HuH-7.5 (cell line): ENCODE measurements at regions not wholly inside any gene's neighbourhood (a gene's known extent, or its start where the extent isn't known, plus 50 kb on each side); places are given as distances from the start of the nearest gene placed in this dataset.

Source experiments
- DNase-seq: peaks from one replicate; pipeline ENCODE4 v3.0.0; 2011; ENCODE audit warnings: low spot score

DNA sequence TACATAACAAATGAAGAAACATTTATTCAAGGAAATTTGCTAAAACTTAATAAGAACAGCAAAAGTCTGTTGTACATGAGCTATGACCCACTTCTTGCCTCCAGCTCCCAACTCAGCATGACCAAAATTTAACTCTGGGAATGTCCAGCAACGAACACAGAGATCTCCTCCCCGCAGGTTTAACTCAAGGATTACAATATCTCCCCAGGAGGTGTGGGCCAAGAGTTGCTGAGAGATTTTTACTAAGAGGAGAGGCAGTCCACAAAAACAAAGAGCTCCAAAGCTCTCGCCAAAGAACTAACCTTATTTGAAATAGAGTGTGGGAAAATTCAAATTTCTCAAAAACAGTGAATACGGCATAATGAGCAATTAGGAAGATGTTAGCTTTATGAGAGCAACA is 318.5 kb downstream of the GRB14 start:
- DNase-seq: no peak

DNA sequence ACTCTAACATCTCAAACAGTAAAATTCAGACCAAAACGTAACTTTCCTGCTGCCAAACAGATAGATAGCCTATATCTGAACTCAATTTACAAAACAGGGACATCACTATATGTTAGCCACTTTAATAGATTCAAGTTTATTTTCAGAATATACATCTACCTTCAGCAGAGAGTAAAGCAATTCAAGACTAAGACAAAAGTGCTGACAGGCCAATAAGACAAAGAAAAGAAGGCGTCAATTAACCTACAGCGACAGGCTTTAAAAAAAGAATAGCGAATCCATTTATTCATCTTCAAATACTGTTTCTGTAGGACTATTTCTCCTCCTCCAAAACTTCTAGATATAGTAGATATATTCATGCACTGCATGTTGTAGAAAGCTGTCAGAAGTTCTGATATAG is 333.0 kb downstream of the GRB14 start:
- DNase-seq: no peak

DNA sequence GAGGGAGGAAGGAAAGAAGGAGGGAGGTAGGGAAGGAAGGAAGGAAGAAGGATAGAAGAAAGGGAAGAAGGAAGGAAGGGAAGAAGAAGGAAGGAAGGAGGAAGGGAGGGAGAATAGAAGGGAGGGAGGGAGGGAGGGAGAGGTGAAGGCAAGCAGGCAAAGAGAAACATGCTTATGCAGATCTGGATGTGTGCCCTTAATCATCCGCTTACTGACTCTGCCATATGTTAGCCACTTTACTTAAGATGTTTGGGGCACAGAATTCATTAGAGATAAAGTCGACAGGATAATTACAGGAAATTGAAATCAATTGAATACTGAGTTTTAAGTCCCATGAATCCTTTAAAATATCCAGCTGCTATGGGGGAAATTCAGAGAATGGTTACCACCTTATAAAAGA is 334.2 kb downstream of the GRB14 start:
- no peak for DNase-seq

GRCh38 chr2:164285576-164285975 is 335.7 kb downstream of the GRB14 start:
- DNase-seq: no peak

- no peak for DNase-seq
These were observed 339.4 kb downstream of the GRB14 start for GRCh38 chr2:164281896-164282295.

DNA sequence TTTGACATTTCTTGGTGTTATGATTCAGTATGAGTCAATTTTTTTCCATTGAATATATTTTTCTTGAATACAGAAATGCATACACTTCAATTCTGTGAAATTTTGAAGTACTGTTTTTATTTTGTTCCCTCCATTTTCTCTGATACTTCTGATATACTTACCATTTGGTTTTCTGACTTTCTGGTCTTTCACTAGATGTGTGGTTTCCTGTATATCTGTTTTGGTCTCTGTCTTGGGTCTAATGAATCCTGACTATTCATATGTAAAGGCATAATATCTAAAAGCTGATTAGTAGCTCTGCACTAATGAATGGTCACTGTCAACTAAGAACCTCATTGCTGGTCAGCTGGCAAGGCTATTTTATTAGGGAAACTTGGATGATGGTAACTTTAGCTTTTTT is 345.6 kb downstream of the GRB14 start:
- DNase-seq: no peak

GRCh38 chr2:164260506-164260905 is 360.8 kb downstream of the GRB14 start:
- no peak for DNase-seq

DNA sequence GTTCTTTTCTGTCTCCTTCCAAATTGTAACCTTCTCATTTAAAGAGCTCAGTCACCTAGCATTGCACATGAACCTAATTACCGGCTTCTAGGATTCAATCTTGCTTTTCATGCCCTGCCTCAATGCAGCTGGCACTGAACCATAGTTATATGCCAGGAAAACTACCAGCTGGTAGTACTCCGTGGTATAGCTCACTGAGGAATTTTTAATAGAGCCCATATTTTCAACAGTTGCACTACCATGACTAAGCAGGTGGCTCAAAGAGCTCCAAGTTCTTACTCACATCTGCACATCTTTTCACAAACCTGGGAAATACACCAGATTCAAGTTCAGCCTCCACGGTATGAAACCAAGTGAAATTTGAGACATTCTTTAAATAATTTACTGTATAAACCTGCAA is 363.5 kb downstream of the GRB14 start:
- no peak for DNase-seq

DNA sequence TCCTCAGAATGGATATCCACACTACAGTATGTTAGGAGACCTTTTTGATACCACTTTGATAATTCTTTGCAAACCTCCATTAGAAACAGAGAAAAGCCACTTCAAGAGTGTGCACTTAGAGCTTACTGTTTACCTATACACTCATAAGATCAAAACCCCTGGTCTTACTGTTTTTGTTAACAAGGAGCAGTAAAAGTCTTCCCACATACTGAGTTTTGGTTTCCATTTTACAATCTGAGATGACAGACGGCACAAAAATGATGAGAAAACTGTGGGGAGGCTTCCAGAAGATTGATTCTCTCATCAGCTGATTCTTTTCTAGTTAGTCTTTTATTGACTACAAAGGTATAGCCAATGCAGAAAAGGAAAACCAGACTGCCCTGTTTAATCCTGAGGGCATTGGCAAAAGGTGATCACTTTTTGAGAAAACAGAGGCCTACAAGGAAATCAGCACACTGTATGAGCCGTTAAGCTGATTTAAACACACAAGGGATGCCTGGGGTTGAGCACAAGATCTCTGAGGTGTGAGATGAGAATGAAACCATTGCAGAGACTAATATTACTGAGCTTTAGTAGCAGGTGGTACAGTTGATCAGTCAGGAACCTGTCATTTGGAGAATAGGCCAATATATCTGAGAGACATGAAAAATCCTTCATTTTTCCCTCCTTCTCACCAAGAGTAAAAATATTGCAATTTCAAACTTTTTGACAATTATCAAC is 368.6 kb downstream of the GRB14 start:
- DNase-seq: no peak

GRCh38 chr2:164243315-164243714 is 378.0 kb downstream of the GRB14 start:
- DNase-seq: no peak

DNA sequence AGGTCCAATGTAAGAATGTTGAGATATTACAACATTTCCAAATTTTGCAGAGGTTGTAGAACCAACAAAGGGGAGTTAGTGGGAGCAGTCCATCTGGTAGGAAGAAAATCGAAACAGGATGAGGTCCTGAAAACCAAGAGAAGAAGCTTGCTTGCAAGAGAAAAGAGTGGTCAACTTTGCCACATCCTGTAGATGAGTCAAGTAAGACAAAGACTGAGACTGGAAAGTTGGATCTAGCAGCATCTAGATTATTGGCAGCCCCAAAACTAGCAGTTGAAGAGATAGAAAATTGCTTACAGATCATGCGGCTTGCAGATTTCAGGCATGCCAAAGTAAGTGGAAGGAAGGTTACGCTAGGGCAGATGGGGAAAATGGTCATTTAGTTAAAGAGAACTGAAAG is 378.9 kb downstream of the GRB14 start:
- no peak for DNase-seq

DNA sequence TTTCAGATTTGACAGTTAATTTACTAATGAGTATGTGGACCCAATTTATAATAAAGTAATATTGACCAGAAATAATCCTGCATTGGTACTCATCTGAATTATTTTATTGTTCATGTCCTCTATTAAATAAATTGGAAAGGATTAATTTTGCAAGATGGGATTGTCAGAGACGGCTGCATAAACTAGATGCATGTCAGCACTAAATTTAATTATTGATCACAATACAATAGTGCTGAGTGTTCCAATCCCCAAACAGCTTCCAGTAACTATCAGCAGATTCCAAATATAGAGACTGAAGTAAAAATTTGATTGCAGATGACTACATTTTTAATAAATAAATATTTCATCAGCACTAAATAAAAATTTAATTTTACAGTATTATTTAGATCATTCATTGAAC is 387.2 kb downstream of the GRB14 start:
- DNase-seq: no peak

DNA sequence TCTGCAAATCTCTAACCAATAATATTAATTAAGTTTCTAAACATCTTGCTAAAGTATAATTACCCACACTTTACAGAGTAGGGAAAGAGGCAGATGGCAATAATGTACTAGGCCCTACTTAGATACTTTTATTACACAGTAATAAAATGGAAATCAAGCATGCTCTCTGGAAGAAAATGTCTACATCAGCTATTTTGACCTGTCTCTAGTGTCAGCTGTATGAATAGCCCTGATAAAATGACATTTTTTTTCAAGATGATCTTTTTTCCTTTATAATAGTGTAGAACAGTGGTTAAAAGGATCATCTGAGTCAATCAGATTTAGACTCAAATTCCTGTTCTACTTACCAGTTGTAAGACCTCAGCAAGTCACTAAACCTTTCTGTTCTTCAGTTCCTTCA is 397.3 kb downstream of the GRB14 start:
- DNase-seq: no peak

DNA sequence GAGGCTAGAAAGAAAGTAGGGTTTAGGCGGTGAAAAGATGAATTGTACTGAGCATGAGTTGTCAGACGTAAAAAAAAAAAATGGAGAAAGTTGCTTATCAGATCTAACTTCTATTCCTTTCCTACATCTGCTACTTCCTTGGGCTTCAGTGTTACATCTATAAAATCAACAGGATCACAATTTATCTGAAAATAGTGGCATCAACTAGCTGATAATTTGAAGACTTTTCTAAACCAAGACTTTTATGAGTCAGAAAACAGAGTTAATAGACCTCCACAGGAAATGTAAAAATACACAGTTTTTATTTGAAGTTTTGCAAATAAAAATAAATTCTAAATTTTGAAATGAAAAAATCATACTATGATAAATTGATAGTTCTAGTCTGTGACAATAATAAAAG is 399.8 kb downstream of the GRB14 start:
- no peak for DNase-seq

DNA sequence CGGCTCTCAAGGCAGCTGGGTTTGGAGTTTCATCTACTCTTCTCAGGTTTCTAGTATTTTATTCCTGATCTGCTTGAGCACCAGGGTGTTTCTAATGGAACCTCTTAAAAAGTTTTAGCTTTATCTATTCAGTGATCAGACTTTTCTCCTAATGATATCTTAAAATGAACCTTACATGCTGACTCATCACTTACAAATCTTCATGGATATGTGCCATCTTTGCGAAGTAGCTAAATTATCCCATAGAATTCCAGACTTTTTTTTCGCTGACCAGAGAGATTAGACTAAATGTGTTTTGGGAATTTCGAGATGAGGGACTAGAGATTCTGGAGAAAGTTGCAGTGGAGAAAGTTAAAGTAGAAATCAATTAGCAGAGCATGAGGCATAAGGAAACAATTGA is 401.0 kb downstream of the GRB14 start:
- DNase-seq: no peak

DNA sequence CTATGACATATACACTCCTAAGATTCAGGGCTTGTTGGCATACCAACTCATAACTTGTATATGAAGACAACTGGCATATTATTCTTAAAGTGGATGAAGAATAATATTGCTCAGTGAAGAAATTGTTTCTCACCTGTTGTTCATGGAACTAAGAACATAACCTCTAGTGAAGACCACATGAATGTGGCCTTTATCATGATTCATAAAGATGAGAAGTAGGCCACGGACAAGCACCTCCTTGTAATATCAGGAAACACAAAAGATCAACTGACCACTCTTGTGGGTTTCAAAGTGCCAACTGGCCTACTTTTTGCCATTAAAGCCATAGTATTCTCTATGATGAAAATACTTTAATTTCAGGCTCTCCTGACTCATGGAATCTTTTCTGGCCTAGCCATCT is 407.4 kb downstream of the GRB14 start:
- no peak for DNase-seq

DNA sequence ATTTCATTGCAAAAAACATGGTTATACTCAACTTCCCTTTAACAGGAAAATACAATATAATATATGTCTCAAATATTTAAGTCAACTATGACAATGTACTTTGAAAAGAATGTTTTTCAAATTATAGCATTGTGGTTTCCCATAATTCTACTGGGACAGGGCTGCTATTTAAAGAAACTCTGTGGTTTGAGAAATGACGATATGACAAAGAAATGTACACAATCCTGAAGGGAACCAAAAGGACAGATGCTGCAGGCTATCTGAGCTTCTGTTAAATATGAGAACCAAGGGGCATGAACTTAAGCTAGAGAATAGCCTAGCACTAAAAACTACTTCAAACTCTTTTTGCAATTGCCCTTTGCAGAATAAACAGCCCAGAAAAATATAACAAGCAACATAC is 415.9 kb downstream of the GRB14 start:
- no peak for DNase-seq

DNA sequence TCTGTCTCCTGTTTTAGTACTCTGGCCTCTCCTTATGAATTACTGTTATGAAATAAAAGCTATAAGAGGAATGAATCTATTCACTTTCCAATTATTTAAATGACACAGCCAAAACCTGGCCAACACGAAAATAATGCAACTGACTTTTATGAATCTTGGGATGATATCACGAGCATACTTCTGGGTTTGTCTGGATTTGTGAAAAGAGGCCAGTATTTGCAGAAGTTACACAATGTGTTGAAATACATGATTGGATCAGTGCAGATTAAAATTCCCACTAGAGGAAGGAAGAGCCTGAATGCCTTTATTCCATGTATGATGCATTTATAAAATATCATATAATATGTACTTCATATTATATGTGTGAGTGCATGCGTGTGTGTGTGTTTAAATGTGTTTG is 418.2 kb downstream of the GRB14 start:
- no peak for DNase-seq

DNA sequence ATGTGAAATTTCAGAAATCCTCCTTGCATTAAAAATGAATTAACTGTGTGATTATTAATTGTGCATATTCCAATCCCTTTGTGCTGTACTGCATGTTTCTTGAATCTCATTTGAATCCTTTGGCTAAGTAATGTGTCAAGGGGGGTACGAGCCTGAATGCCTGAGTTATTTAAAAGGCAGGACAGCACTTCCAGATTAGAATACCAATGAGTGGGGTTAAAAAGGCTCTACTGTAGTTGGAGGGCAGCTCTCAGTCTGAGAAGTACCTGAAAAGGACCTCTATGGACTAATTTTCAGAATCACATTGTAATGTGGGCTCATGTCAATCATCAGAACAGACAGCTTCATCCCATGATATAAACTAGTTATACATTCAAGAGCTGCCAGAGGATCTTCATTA is 423.0 kb downstream of the GRB14 start:
- no peak for DNase-seq

DNA sequence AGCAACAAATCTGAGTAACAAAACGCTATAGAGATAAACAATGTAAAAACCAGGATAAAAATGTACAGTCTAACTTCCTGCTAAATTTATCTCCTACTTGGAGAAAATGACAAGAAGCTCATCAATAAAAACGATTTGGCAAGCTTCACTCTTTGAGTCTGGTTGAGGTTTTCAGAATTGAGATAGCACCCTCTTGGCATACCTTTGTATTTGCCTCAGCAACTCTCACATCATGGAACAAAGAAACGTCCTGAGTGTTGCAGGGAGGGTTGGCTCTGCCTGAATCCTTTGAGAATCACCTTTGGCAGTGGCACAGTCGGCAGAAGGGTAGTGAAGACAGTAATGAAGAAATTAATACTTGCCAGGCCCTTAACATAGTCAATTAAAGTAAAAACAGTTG is 430.6 kb downstream of the GRB14 start:
- DNase-seq: no peak

DNA sequence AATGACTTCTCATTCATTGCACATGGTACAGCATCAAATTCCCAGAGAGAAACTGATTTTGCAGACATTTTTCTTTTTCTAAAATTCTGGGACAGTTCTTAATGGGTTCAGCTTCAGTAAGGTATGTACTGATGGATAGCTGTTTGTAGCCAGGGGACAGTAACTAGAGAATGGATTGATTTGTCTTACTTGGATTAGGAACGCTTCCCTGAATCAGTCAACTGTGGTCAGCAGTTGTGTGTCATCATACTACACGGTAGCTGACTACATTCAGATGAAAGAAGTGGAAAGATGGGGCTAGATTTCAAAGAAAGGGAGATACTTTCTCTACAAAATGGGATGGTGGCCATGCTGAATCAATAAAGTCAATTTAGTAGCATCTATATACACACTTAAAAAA is 431.4 kb downstream of the GRB14 start:
- no peak for DNase-seq

GRCh38 chr2:164187121-164187520 is 434.2 kb downstream of the GRB14 start:
- no peak for DNase-seq

DNA sequence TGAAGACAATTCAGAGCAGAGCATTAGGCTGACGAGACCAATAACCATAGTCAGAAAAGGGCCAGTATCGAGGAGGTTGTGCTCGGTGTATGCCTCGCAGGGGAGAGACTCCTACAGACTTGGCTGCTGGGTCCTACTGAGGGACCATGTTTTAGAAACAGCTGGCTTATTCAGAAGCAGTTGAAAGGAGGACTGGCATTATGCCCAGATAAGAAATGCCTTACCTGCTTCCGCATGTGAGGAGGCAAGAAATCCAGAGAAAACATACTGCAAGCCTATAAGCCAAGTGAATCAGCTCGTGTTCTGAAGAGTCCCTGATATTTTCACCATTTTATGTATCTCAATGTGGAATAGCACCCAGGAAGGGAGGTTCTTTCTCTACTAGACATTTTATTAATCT is 434.7 kb downstream of the GRB14 start:
- DNase-seq: no peak

DNA sequence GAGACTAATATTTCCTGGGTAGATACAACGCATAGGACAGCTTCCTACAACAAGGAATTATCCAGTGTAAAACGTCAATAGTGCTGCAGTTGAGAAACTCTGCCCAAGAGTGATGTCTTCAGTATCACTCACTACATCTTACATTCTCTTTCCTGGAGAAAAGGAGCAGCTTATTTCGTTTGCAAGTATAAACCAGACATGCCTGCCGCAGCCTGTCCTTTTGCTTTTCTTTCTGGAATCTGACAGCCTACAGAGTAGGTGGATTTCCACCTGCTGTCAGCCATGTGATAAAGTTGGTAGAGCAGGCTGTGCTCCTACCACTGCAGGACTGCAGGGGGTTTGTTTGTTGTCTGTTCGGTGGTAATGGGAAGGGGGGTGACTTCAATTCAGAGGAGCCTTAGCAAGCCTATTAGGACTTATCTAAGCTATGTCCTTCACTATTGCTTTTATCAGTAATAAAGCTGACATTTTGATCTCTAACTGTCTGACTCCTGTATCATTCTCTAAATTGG is 439.1 kb downstream of the GRB14 start:
- no peak for DNase-seq
